ENCODE measurements at regions not wholly inside any gene's neighbourhood (a gene's known extent, or its start where the extent isn't known, plus 50 kb on each side); places are given as distances from the start of the nearest gene placed in this dataset.

- Histone ChIP-seq H3K4me3 (no peak overlapping the region), H3K36me3 (no peaks in the 10 kb centered on the region), H3K9me3 (no peaks in the 10 kb centered on the region), H3K27ac (no peak overlapping the region), H3K4me1 (no peaks in the 10 kb centered on the region), H3K27me3 (no peaks in the 10 kb centered on the region)
- TF ChIP-seq CTCF (IDR thresholded peaks at IDR 0.05): no peak
- TF ChIP-seq POLR2A (IDR thresholded peaks at IDR 0.05): no peak
- intact Hi-C loops (cut with DNase I): no loop called here
- no peak for DNase-seq
- WGBS, 2 donors: 65% methylated on average over 2 of the region's 2 CpGs
Observed at GRCh38 chr4:134313591-134313990, 112.0 kb upstream of the PABPC4L start.

- H3K9me3 ChIP-seq: no peaks in the 10 kb centered on the region
- no peak overlapping the region for H3K27ac ChIP-seq
- no peak for TF ChIP-seq CTCF (IDR thresholded peaks at IDR 0.05)
- no peak for TF ChIP-seq POLR2A (IDR thresholded peaks at IDR 0.05)
- 71 to 80% methylated on average over 2 of the region's 2 CpGs for WGBS, 2 donors
- intact Hi-C loops (cut with DNase I): no loop called here
- no peak overlapping the region for H3K4me3 ChIP-seq
- no peaks in the 10 kb centered on the region for H3K36me3 ChIP-seq
- H3K27me3 ChIP-seq: no peaks in the 10 kb centered on the region
- no peak for DNase-seq
- H3K4me1 ChIP-seq: no peaks in the 10 kb centered on the region
Observed at GRCh38 chr4:134309715-134310114, 108.1 kb upstream of the PABPC4L start.

- intact Hi-C loops (cut with DNase I): no loop called here
- no peaks in the 10 kb centered on the region for H3K4me1 ChIP-seq
- no peaks in the 10 kb centered on the region for H3K9me3 ChIP-seq
- no peaks in the 10 kb centered on the region for H3K36me3 ChIP-seq
- H3K27ac ChIP-seq: no peak overlapping the region
- H3K27me3 ChIP-seq: no peaks in the 10 kb centered on the region
- H3K4me3 ChIP-seq: no peak overlapping the region
- no peak for DNase-seq
- TF ChIP-seq CTCF (IDR thresholded peaks at IDR 0.05): no peak
Observed at GRCh38 chr4:134308910-134309309, 107.3 kb upstream of the PABPC4L start.

GRCh38 chr4:134298313-134298712 is 96.7 kb upstream of the PABPC4L start:
- no peak for DNase-seq
- H3K4me3 ChIP-seq: no peak overlapping the region
- no peaks in the 10 kb centered on the region for H3K27me3 ChIP-seq
- no peaks in the 10 kb centered on the region for H3K4me1 ChIP-seq
- intact Hi-C loops (cut with DNase I): no loop called here
- no peaks in the 10 kb centered on the region for H3K36me3 ChIP-seq
- TF ChIP-seq CTCF (IDR thresholded peaks at IDR 0.05): no peak
- TF ChIP-seq POLR2A (IDR thresholded peaks at IDR 0.05): no peak
- H3K27ac ChIP-seq: no peak overlapping the region
- H3K9me3 ChIP-seq: no peaks in the 10 kb centered on the region

GRCh38 chr4:134297765-134298164 is 96.2 kb upstream of the PABPC4L start:
- TF ChIP-seq CTCF (IDR thresholded peaks at IDR 0.05): no peak
- no peak for TF ChIP-seq POLR2A (IDR thresholded peaks at IDR 0.05)
- Histone ChIP-seq H3K4me1 (no peaks in the 10 kb centered on the region), H3K27me3 (no peaks in the 10 kb centered on the region), H3K4me3 (no peak overlapping the region), H3K9me3 (no peaks in the 10 kb centered on the region), H3K27ac (no peak overlapping the region), H3K36me3 (no peaks in the 10 kb centered on the region)
- DNase-seq: no peak
- intact Hi-C loops (cut with DNase I): no loop called here
